GM23338 (cell line): ENCODE measurements at regions not wholly inside any gene's neighbourhood (a gene's known extent, or its start where the extent isn't known, plus 50 kb on each side); places are given as distances from the start of the nearest gene placed in this dataset.

Experiments
- ATAC-seq: fragments of 200-7000 bp; cut with Tn5 transposase; 3 replicates; pipeline ENCODE4 v1.9.1; 2020
- DNase-seq: peaks from one replicate; pipeline ENCODE4 v3.0.0-alpha.2; 2015; ENCODE audit warnings: low spot score
- H2AFZ ChIP-seq: fragments of 200-600 bp; sonication (generic); 2 replicates; pipeline ENCODE4 v1.8.0; 2016; ENCODE audit warnings: antibody characterized with exemption, mild to moderate bottlenecking, moderate library complexity
- H3F3A ChIP-seq: fragments of 200-600 bp; sonication (generic); replicated peaks from 2 replicates; pipeline ENCODE4 v1.8.0; 2017; ENCODE audit warnings: antibody characterized with exemption, mixed run types, low read depth
- H3K27ac ChIP-seq: fragments of 200-600 bp; sonication (generic); 2 replicates; pipeline ENCODE4 v1.6.1; 2016; ENCODE audit warnings: low read depth
- H3K27me3 ChIP-seq: fragments of 200-600 bp; sonication (generic); 2 replicates; pipeline ENCODE4 v1.8.0; 2016; ENCODE audit warnings: mild to moderate bottlenecking, mixed run types, moderate library complexity; ENCODE audit not compliant: insufficient read depth
- H3K36me3 ChIP-seq: fragments of 200-600 bp; sonication (generic); 2 replicates; pipeline ENCODE4 v1.8.0; 2016; ENCODE audit warnings: mild to moderate bottlenecking; ENCODE audit not compliant: insufficient read depth
- H3K4me1 ChIP-seq: fragments of 200-600 bp; sonication (generic); 2 replicates; pipeline ENCODE4 v1.8.0; 2016; ENCODE audit warnings: mild to moderate bottlenecking, moderate library complexity; ENCODE audit not compliant: insufficient read depth
- H3K4me2 ChIP-seq: fragments of 200-600 bp; sonication (generic); 2 replicates; pipeline ENCODE4 v1.7.1; 2017; ENCODE audit warnings: mixed run types
- H3K4me3 ChIP-seq: fragments of 200-600 bp; sonication (generic); 2 replicates; pipeline ENCODE4 v1.6.1; 2016; ENCODE audit warnings: mixed run types
- H3K79me2 ChIP-seq: fragments of 200-600 bp; sonication (generic); replicated peaks from 2 replicates; pipeline ENCODE4 v1.8.0; 2017; ENCODE audit warnings: mild to moderate bottlenecking; ENCODE audit not compliant: insufficient read depth
- H3K9me2 ChIP-seq: fragments of 200-600 bp; sonication (generic); 2 replicates; pipeline ENCODE4 v1.8.0; 2017; ENCODE audit not compliant: insufficient read depth
- H4K20me1 ChIP-seq: fragments of 200-600 bp; sonication (generic); replicated peaks from 2 replicates; pipeline ENCODE4 v1.8.0; 2017; ENCODE audit warnings: mild to moderate bottlenecking; ENCODE audit not compliant: insufficient read depth
- H3K27ac Mint-ChIP-seq: 2 replicates; pipeline ENCODE4 v1.8.0; 2020; ENCODE audit warnings: inconsistent platforms, mild to moderate bottlenecking, moderate library complexity, mixed read lengths
- H3K27me3 Mint-ChIP-seq: 3 replicates; pipeline ENCODE4 v1.8.0; 2022; ENCODE audit warnings: low read depth, mild to moderate bottlenecking, moderate library complexity, mixed read lengths, inconsistent platforms; ENCODE audit not compliant: insufficient read depth, poor library complexity
- H3K36me3 Mint-ChIP-seq: 3 replicates; pipeline ENCODE4 v1.8.0; 2021; ENCODE audit warnings: low read depth, mild to moderate bottlenecking, inconsistent platforms, moderate library complexity, mixed read lengths
- H3K4me1 Mint-ChIP-seq: 3 replicates; pipeline ENCODE4 v1.8.0; 2020; ENCODE audit warnings: mild to moderate bottlenecking, inconsistent platforms, mixed read lengths
- H3K4me3 Mint-ChIP-seq: 3 replicates; pipeline ENCODE4 v1.8.0; 2021; ENCODE audit warnings: moderate library complexity, mild to moderate bottlenecking, inconsistent platforms, mixed read lengths
- H3K9me3 Mint-ChIP-seq: 3 replicates; pipeline ENCODE4 v1.8.0; 2020; ENCODE audit warnings: moderate library complexity, mild to moderate bottlenecking, inconsistent platforms, mixed read lengths
- CREB1 ChIP-seq: fragments of 250-450 bp; sonication (Bioruptor Pico); IDR thresholded peaks from 2 replicates; pipeline ENCODE4 v1.5.0; 2020; ENCODE audit warnings: low read depth, mild to moderate bottlenecking, moderate library complexity
- EZH2 ChIP-seq: fragments of 200-600 bp; sonication (generic); IDR thresholded peaks from one replicate; pipeline ENCODE4 v1.8.0; 2017; ENCODE audit warnings: antibody characterized with exemption, mild to moderate bottlenecking, low read depth; ENCODE audit not compliant: unreplicated experiment
- EZH2phosphoT487 ChIP-seq: fragments of 200-600 bp; sonication (generic); IDR thresholded peaks from one replicate; pipeline ENCODE4 v1.8.1; 2018; ENCODE audit warnings: antibody characterized with exemption; ENCODE audit not compliant: unreplicated experiment
- JUNB ChIP-seq: IDR thresholded peaks from one replicate; pipeline ENCODE4 v1.6.1; 2016; ENCODE audit warnings: antibody characterized with exemption; ENCODE audit not compliant: unreplicated experiment
- NANOG ChIP-seq: IDR thresholded peaks from 2 replicates; pipeline ENCODE4 v1.6.1; 2016; ENCODE audit warnings: antibody characterized with exemption, borderline replicate concordance
- POLR2AphosphoS5 ChIP-seq: IDR thresholded peaks from 2 replicates; pipeline ENCODE4 v1.6.1; 2016; ENCODE audit warnings: antibody characterized with exemption, low read depth
- STAT1 ChIP-seq: IDR thresholded peaks from one replicate; pipeline ENCODE4 v1.6.1; 2016; ENCODE audit warnings: antibody characterized with exemption; ENCODE audit not compliant: unreplicated experiment
- ZNF114 ChIP-seq: fragments of 250-450 bp; sonication (Bioruptor Pico); IDR thresholded peaks from 2 replicates; pipeline ENCODE4 v1.5.0; 2020; ENCODE audit warnings: mild to moderate bottlenecking, moderate library complexity
- ZNF331 ChIP-seq: fragments of 250-450 bp; sonication (Bioruptor Pico); IDR thresholded peaks from 2 replicates; pipeline ENCODE4 v1.5.0; 2020; ENCODE audit warnings: low read depth, mild to moderate bottlenecking, moderate library complexity
- TF ChIP-seq, protein P1 (sequence below): IDR thresholded peaks from one replicate; pipeline ENCODE4 v1.6.1; 2018; ENCODE audit warnings: antibody characterized with exemption; ENCODE audit not compliant: unreplicated experiment
- TF ChIP-seq, protein P2 (sequence below): IDR thresholded peaks from 2 replicates; pipeline ENCODE4 v1.6.1; 2016; ENCODE audit warnings: antibody characterized with exemption
- TF ChIP-seq, protein P3 (sequence below), 2 experiments: fragments of 200-600 bp in 1 of 2; sonication (generic) in 1 of 2; conservative IDR thresholded peaks; 2 replicates each; pipeline versions ENCODE4 v1.5.1 to v1.6.1; 2016 to 2017; ENCODE audit warnings: antibody characterized with exemption in 2 of 2, low read depth in 2 of 2, mild to moderate bottlenecking in 2 of 2, moderate library complexity in 1 of 2
- TF ChIP-seq, protein P4 (sequence below): fragments of 250-450 bp; sonication (Bioruptor Pico); IDR thresholded peaks from 2 replicates; pipeline ENCODE4 v1.5.0; 2020; ENCODE audit warnings: mild to moderate bottlenecking, moderate library complexity

DNA sequence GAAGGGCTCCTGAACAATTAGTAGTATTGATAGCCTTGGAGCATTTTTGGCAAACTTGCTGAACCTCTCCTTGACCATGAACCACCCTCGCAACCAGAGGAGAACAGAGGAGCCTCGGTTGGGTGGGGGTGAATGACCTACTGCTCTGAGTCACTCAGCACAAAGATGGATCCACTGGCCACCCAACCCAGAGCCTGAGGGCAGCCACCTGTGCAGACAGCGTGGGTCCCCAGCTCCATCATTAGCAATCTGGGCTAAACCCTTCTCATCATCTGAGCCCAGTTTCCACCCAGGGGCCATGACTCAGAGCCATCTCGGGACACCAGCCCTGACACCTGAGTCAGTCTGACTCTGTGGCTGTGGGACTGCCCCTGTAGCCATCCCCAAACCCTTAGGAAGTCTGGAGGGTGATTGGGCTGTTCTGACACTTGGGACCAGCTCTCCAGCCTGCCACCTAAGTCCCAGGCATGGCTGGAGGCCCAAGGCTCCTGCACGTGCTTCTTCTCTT, 171.8 kb upstream of the GPR26 start:
- no peaks in the 10 kb centered on the region; the same call in 2 of the 3 replicates for H3K36me3 Mint-ChIP-seq
- peaks cover 10% of the 10 kb centered on the region; the same call in 1 of the 2 replicates for H3K9me2 ChIP-seq
- no peak overlapping the region for H3K4me2 ChIP-seq
- no peaks in the 10 kb centered on the region for H3K9me3 Mint-ChIP-seq
- peaks cover 5% of the 10 kb centered on the region for H3K27me3 Mint-ChIP-seq
- no peak overlapping the region for H3K27ac Mint-ChIP-seq
- peaks cover 32% of the 10 kb centered on the region for H3K4me1 Mint-ChIP-seq
- H3K79me2 ChIP-seq: no peaks in the 10 kb centered on the region
- H3K27me3 ChIP-seq: no peaks in the 10 kb centered on the region
- no peak for ATAC-seq
- no peaks in the 10 kb centered on the region for H3F3A ChIP-seq
- H3K4me3 Mint-ChIP-seq: no peak overlapping the region
- no peak overlapping the region for H2AFZ ChIP-seq
- H3K27ac ChIP-seq: no peak overlapping the region
- no peaks in the 10 kb centered on the region for H4K20me1 ChIP-seq
- H3K4me1 ChIP-seq: peaks cover 15% of the 10 kb centered on the region
- DNase-seq: no peak
- TF ChIP-seq, protein P1, sequence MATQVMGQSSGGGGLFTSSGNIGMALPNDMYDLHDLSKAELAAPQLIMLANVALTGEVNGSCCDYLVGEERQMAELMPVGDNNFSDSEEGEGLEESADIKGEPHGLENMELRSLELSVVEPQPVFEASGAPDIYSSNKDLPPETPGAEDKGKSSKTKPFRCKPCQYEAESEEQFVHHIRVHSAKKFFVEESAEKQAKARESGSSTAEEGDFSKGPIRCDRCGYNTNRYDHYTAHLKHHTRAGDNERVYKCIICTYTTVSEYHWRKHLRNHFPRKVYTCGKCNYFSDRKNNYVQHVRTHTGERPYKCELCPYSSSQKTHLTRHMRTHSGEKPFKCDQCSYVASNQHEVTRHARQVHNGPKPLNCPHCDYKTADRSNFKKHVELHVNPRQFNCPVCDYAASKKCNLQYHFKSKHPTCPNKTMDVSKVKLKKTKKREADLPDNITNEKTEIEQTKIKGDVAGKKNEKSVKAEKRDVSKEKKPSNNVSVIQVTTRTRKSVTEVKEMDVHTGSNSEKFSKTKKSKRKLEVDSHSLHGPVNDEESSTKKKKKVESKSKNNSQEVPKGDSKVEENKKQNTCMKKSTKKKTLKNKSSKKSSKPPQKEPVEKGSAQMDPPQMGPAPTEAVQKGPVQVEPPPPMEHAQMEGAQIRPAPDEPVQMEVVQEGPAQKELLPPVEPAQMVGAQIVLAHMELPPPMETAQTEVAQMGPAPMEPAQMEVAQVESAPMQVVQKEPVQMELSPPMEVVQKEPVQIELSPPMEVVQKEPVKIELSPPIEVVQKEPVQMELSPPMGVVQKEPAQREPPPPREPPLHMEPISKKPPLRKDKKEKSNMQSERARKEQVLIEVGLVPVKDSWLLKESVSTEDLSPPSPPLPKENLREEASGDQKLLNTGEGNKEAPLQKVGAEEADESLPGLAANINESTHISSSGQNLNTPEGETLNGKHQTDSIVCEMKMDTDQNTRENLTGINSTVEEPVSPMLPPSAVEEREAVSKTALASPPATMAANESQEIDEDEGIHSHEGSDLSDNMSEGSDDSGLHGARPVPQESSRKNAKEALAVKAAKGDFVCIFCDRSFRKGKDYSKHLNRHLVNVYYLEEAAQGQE: no peak
- TF ChIP-seq, protein P2, sequence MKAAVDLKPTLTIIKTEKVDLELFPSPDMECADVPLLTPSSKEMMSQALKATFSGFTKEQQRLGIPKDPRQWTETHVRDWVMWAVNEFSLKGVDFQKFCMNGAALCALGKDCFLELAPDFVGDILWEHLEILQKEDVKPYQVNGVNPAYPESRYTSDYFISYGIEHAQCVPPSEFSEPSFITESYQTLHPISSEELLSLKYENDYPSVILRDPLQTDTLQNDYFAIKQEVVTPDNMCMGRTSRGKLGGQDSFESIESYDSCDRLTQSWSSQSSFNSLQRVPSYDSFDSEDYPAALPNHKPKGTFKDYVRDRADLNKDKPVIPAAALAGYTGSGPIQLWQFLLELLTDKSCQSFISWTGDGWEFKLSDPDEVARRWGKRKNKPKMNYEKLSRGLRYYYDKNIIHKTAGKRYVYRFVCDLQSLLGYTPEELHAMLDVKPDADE: no peak
- TF ChIP-seq, protein P3, sequence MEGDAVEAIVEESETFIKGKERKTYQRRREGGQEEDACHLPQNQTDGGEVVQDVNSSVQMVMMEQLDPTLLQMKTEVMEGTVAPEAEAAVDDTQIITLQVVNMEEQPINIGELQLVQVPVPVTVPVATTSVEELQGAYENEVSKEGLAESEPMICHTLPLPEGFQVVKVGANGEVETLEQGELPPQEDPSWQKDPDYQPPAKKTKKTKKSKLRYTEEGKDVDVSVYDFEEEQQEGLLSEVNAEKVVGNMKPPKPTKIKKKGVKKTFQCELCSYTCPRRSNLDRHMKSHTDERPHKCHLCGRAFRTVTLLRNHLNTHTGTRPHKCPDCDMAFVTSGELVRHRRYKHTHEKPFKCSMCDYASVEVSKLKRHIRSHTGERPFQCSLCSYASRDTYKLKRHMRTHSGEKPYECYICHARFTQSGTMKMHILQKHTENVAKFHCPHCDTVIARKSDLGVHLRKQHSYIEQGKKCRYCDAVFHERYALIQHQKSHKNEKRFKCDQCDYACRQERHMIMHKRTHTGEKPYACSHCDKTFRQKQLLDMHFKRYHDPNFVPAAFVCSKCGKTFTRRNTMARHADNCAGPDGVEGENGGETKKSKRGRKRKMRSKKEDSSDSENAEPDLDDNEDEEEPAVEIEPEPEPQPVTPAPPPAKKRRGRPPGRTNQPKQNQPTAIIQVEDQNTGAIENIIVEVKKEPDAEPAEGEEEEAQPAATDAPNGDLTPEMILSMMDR (conservative IDR thresholded peaks at IDR 0.05; ENCODE audit: low read depth in 2 of 2): no peak
- no peak for TF ChIP-seq POLR2AphosphoS5
- no peak for TF ChIP-seq EZH2phosphoT487
- no peak for TF ChIP-seq ZNF114 (CRISPR knock-in tag)
- TF ChIP-seq STAT1: no peak
- TF ChIP-seq ZNF331 (CRISPR knock-in tag): no peak
- no peak for TF ChIP-seq JUNB
- no peak for TF ChIP-seq NANOG
- TF ChIP-seq, protein P4, sequence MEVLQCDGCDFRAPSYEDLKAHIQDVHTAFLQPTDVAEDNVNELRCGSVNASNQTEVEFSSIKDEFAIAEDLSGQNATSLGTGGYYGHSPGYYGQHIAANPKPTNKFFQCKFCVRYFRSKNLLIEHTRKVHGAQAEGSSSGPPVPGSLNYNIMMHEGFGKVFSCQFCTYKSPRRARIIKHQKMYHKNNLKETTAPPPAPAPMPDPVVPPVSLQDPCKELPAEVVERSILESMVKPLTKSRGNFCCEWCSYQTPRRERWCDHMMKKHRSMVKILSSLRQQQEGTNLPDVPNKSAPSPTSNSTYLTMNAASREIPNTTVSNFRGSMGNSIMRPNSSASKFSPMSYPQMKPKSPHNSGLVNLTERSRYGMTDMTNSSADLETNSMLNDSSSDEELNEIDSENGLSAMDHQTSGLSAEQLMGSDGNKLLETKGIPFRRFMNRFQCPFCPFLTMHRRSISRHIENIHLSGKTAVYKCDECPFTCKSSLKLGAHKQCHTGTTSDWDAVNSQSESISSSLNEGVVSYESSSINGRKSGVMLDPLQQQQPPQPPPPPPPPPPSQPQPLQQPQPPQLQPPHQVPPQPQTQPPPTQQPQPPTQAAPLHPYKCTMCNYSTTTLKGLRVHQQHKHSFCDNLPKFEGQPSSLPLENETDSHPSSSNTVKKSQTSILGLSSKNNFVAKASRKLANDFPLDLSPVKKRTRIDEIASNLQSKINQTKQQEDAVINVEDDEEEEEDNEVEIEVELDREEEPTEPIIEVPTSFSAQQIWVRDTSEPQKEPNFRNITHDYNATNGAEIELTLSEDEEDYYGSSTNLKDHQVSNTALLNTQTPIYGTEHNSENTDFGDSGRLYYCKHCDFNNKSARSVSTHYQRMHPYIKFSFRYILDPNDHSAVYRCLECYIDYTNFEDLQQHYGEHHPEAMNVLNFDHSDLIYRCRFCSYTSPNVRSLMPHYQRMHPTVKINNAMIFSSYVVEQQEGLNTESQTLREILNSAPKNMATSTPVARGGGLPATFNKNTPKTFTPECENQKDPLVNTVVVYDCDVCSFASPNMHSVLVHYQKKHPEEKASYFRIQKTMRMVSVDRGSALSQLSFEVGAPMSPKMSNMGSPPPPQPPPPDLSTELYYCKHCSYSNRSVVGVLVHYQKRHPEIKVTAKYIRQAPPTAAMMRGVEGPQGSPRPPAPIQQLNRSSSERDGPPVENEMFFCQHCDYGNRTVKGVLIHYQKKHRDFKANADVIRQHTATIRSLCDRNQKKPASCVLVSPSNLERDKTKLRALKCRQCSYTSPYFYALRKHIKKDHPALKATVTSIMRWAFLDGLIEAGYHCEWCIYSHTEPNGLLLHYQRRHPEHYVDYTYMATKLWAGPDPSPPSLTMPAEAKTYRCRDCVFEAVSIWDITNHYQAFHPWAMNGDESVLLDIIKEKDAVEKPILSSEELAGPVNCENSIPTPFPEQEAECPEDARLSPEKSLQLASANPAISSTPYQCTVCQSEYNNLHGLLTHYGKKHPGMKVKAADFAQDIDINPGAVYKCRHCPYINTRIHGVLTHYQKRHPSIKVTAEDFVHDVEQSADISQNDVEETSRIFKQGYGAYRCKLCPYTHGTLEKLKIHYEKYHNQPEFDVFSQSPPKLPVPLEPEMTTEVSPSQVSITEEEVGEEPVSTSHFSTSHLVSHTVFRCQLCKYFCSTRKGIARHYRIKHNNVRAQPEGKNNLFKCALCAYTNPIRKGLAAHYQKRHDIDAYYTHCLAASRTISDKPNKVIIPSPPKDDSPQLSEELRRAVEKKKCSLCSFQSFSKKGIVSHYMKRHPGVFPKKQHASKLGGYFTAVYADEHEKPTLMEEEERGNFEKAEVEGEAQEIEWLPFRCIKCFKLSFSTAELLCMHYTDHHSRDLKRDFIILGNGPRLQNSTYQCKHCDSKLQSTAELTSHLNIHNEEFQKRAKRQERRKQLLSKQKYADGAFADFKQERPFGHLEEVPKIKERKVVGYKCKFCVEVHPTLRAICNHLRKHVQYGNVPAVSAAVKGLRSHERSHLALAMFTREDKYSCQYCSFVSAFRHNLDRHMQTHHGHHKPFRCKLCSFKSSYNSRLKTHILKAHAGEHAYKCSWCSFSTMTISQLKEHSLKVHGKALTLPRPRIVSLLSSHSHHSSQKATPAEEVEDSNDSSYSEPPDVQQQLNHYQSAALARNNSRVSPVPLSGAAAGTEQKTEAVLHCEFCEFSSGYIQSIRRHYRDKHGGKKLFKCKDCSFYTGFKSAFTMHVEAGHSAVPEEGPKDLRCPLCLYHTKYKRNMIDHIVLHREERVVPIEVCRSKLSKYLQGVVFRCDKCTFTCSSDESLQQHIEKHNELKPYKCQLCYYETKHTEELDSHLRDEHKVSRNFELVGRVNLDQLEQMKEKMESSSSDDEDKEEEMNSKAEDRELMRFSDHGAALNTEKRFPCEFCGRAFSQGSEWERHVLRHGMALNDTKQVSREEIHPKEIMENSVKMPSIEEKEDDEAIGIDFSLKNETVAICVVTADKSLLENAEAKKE: no peak
- TF ChIP-seq CREB1: no peak
- no peak for TF ChIP-seq EZH2
- no peaks in the 10 kb centered on the region for H3K36me3 ChIP-seq
- no peak overlapping the region for H3K4me3 ChIP-seq
